ENCODE measurements at regions not wholly inside any gene's neighbourhood (a gene's known extent, or its start where the extent isn't known, plus 50 kb on each side); places are given as distances from the start of the nearest gene placed in this dataset.

GRCh38 chr10:89153971-89154370 lies 53.1 kb downstream of the CH25H start:
- H3K9ac ChIP-seq (ENCODE audit: low read length), result no peak overlapping the region
- no peaks in the 10 kb centered on the region for H3K9me3 ChIP-seq (ENCODE audit: low read length)
- no peak overlapping the region for H3K4me2 ChIP-seq (ENCODE audit: low read length)
- no peaks in the 10 kb centered on the region for H4K20me1 ChIP-seq (ENCODE audit: insufficient read depth, low read length)
- H3K36me3 ChIP-seq (ENCODE audit: insufficient read depth, low read length), result no peaks in the 10 kb centered on the region
- H3F3A ChIP-seq (ENCODE audit: insufficient read depth, low read length), result no peaks in the 10 kb centered on the region
- no peaks in the 10 kb centered on the region for H3K9me2 ChIP-seq (ENCODE audit: low read depth, low read length)
- H2AFZ ChIP-seq (ENCODE audit: low read length), result no peak overlapping the region
- H3K27ac ChIP-seq (ENCODE audit: low read depth, low read length, poor library complexity, severe bottlenecking), result no peak overlapping the region
- no peaks in the 10 kb centered on the region for H3K79me2 ChIP-seq (ENCODE audit: insufficient read depth, low read length)
- TF ChIP-seq CTCF (IDR thresholded peaks at IDR 0.05; ENCODE audit: low read length) (no peak), EZH2 (IDR thresholded peaks at IDR 0.05; ENCODE audit: borderline replicate concordance, low read length) (no peak)
- no peaks in the 10 kb centered on the region for H3K27me3 ChIP-seq (ENCODE audit: insufficient read depth, low read length)
- no peak overlapping the region for H3K4me3 ChIP-seq (ENCODE audit: low read depth, low read length, poor library complexity, severe bottlenecking)
- no peaks in the 10 kb centered on the region for H3K4me1 ChIP-seq (ENCODE audit: insufficient read depth, low read length, severe bottlenecking)

- H3K79me2 ChIP-seq (ENCODE audit: insufficient read depth, low read length), result no peaks in the 10 kb centered on the region
- no peaks in the 10 kb centered on the region for H3K9me2 ChIP-seq (ENCODE audit: low read depth, low read length)
- no peaks in the 10 kb centered on the region for H3K36me3 ChIP-seq (ENCODE audit: insufficient read depth, low read length)
- H3K27me3 ChIP-seq (ENCODE audit: insufficient read depth, low read length), result no peaks in the 10 kb centered on the region
- no peak overlapping the region for H2AFZ ChIP-seq (ENCODE audit: low read length)
- H3K4me1 ChIP-seq (ENCODE audit: insufficient read depth, low read length, severe bottlenecking), result no peaks in the 10 kb centered on the region
- TF ChIP-seq CTCF (IDR thresholded peaks at IDR 0.05; ENCODE audit: low read length) (no peak), EZH2 (IDR thresholded peaks at IDR 0.05; ENCODE audit: borderline replicate concordance, low read length) (no peak)
- H3F3A ChIP-seq (ENCODE audit: insufficient read depth, low read length), result no peaks in the 10 kb centered on the region
- H3K4me3 ChIP-seq (ENCODE audit: low read depth, low read length, poor library complexity, severe bottlenecking), result no peak overlapping the region
- H3K4me2 ChIP-seq (ENCODE audit: low read length), result no peak overlapping the region
- H3K27ac ChIP-seq (ENCODE audit: low read depth, low read length, poor library complexity, severe bottlenecking), result no peak overlapping the region
- H3K9ac ChIP-seq (ENCODE audit: low read length), result no peak overlapping the region
- no peaks in the 10 kb centered on the region for H3K9me3 ChIP-seq (ENCODE audit: low read length)
- no peaks in the 10 kb centered on the region for H4K20me1 ChIP-seq (ENCODE audit: insufficient read depth, low read length)
Measured at GRCh38 chr10:89153116-89153515, 54.0 kb downstream of the CH25H start.

GRCh38 chr10:89151857-89152256 lies 55.3 kb downstream of the CH25H start:
- Histone ChIP-seq H3F3A (ENCODE audit: insufficient read depth, low read length) (no peaks in the 10 kb centered on the region), H3K79me2 (ENCODE audit: insufficient read depth, low read length) (no peaks in the 10 kb centered on the region), H3K4me2 (ENCODE audit: low read length) (no peak overlapping the region), H3K27ac (ENCODE audit: low read depth, low read length, poor library complexity, severe bottlenecking) (no peak overlapping the region), H4K20me1 (ENCODE audit: insufficient read depth, low read length) (no peaks in the 10 kb centered on the region), H3K4me1 (ENCODE audit: insufficient read depth, low read length, severe bottlenecking) (no peaks in the 10 kb centered on the region), H3K9me2 (ENCODE audit: low read depth, low read length) (no peaks in the 10 kb centered on the region), H3K36me3 (ENCODE audit: insufficient read depth, low read length) (no peaks in the 10 kb centered on the region), H3K9ac (ENCODE audit: low read length) (no peak overlapping the region), H3K27me3 (ENCODE audit: insufficient read depth, low read length) (no peaks in the 10 kb centered on the region), H3K4me3 (ENCODE audit: low read depth, low read length, poor library complexity, severe bottlenecking) (no peak overlapping the region), H3K9me3 (ENCODE audit: low read length) (no peaks in the 10 kb centered on the region), H2AFZ (ENCODE audit: low read length) (no peak overlapping the region)
- TF ChIP-seq EZH2 (IDR thresholded peaks at IDR 0.05; ENCODE audit: borderline replicate concordance, low read length) (no peak), CTCF (IDR thresholded peaks at IDR 0.05; ENCODE audit: low read length) (no peak)

All from OCI-LY1 (cell line).